ENCODE measurements at regions not wholly inside any gene's neighbourhood (a gene's known extent, or its start where the extent isn't known, plus 50 kb on each side); places are given as distances from the start of the nearest gene placed in this dataset.

GRCh38 chr2:58631986-58632385 is 390.9 kb upstream of the FANCL start:
- DNase-seq, result no peak
- no peaks in the 10 kb centered on the region for H3K27me3 ChIP-seq
- H3K4me3 ChIP-seq (ENCODE audit: low read depth, low read length), result no peak overlapping the region
- H3K9me3 ChIP-seq, result no peaks in the 10 kb centered on the region
- H3K36me3 ChIP-seq, result no peaks in the 10 kb centered on the region
- TF ChIP-seq CTCF (IDR thresholded peaks at IDR 0.05; ENCODE audit: low read depth, low read length), result no peak
- H3K4me1 ChIP-seq, result no peaks in the 10 kb centered on the region

GRCh38 chr2:58629545-58630119 is 388.5 kb upstream of the FANCL start:
- H3K4me1 ChIP-seq, result no peaks in the 10 kb centered on the region
- no peak for DNase-seq
- no peaks in the 10 kb centered on the region for H3K9me3 ChIP-seq
- no peak for TF ChIP-seq CTCF (IDR thresholded peaks at IDR 0.05; ENCODE audit: low read depth, low read length)
- H3K27me3 ChIP-seq, result no peaks in the 10 kb centered on the region
- H3K36me3 ChIP-seq, result no peaks in the 10 kb centered on the region
- no peak overlapping the region for H3K4me3 ChIP-seq (ENCODE audit: low read depth, low read length)

GRCh38 chr2:58620896-58621295 is 379.8 kb upstream of the FANCL start:
- H3K36me3 ChIP-seq, result no peaks in the 10 kb centered on the region
- no peak for TF ChIP-seq CTCF (IDR thresholded peaks at IDR 0.05; ENCODE audit: low read depth, low read length)
- no peaks in the 10 kb centered on the region for H3K27me3 ChIP-seq
- no peaks in the 10 kb centered on the region for H3K9me3 ChIP-seq
- DNase-seq, result no peak
- no peak overlapping the region for H3K4me3 ChIP-seq (ENCODE audit: low read depth, low read length)
- H3K4me1 ChIP-seq, result no peaks in the 10 kb centered on the region

- no peak for DNase-seq
- Histone ChIP-seq H3K4me3 (ENCODE audit: low read depth, low read length) (no peak overlapping the region), H3K36me3 (no peaks in the 10 kb centered on the region), H3K4me1 (no peaks in the 10 kb centered on the region), H3K27me3 (no peaks in the 10 kb centered on the region), H3K9me3 (no peaks in the 10 kb centered on the region)
- TF ChIP-seq CTCF (IDR thresholded peaks at IDR 0.05; ENCODE audit: low read depth, low read length), result no peak
Observed at GRCh38 chr2:58620093-58620492, 379.0 kb upstream of the FANCL start.

- no peaks in the 10 kb centered on the region for H3K4me1 ChIP-seq
- H3K9me3 ChIP-seq, result no peaks in the 10 kb centered on the region
- no peaks in the 10 kb centered on the region for H3K36me3 ChIP-seq
- no peaks in the 10 kb centered on the region for H3K27me3 ChIP-seq
- no peak for DNase-seq
- no peak overlapping the region for H3K4me3 ChIP-seq (ENCODE audit: low read depth, low read length)
- TF ChIP-seq CTCF (IDR thresholded peaks at IDR 0.05; ENCODE audit: low read depth, low read length), result no peak
Observed at GRCh38 chr2:58616961-58617360, 375.8 kb upstream of the FANCL start.

- Histone ChIP-seq H3K9me3 (no peaks in the 10 kb centered on the region), H3K27me3 (no peaks in the 10 kb centered on the region), H3K36me3 (no peaks in the 10 kb centered on the region), H3K4me3 (ENCODE audit: low read depth, low read length) (no peak overlapping the region), H3K4me1 (no peaks in the 10 kb centered on the region)
- TF ChIP-seq CTCF (IDR thresholded peaks at IDR 0.05; ENCODE audit: low read depth, low read length), result no peak
- no peak for DNase-seq
Observed at GRCh38 chr2:58614219-58614618, 373.1 kb upstream of the FANCL start.

Data from BE2C (cell line).